Loucy (cell line): ENCODE measurements at regions not wholly inside any gene's neighbourhood (a gene's known extent, or its start where the extent isn't known, plus 50 kb on each side); places are given as distances from the start of the nearest gene placed in this dataset.
A peak's percentile ranks its signal among the peaks of the same experiment; 100 is the strongest.

Source experiments
- H2AFZ ChIP-seq: fragments of 200-600 bp; sonication (generic); 2 replicates; pipeline ENCODE4 v1.6.0; 2016; ENCODE audit warnings: antibody characterized with exemption, mild to moderate bottlenecking, low read length, moderate library complexity
- H3F3A ChIP-seq: fragments of 200-600 bp; 2 replicates; pipeline ENCODE4 v1.6.0; 2016; ENCODE audit warnings: antibody characterized with exemption, low read depth, mild to moderate bottlenecking
- H3K27me3 ChIP-seq: fragments of 200-600 bp; sonication (generic); 2 replicates; pipeline ENCODE4 v1.6.1; 2014; ENCODE audit warnings: low read length, mild to moderate bottlenecking; ENCODE audit not compliant: insufficient read depth, poor library complexity, severe bottlenecking
- H3K36me3 ChIP-seq: fragments of 200-600 bp; sonication (generic); 2 replicates; pipeline ENCODE4 v1.6.1; 2016; ENCODE audit warnings: low read length; ENCODE audit not compliant: insufficient read depth
- H3K4me1 ChIP-seq: fragments of 200-600 bp; sonication (generic); 2 replicates; pipeline ENCODE4 v1.5.1; 2014; ENCODE audit warnings: low read length, mild to moderate bottlenecking; ENCODE audit not compliant: insufficient read depth, poor library complexity, severe bottlenecking
- H3K4me2 ChIP-seq: fragments of 200-600 bp; sonication (generic); 2 replicates; pipeline ENCODE4 v1.6.0; 2014; ENCODE audit warnings: antibody characterized with exemption, low read length, low read depth, mild to moderate bottlenecking; ENCODE audit not compliant: poor library complexity, severe bottlenecking
- H3K4me3 ChIP-seq: fragments of 200-600 bp; sonication (generic); 2 replicates; pipeline ENCODE4 v1.5.1; 2014; ENCODE audit warnings: low read length, mild to moderate bottlenecking, mixed read lengths; ENCODE audit not compliant: poor library complexity, severe bottlenecking
- H3K79me2 ChIP-seq: fragments of 200-600 bp; sonication (generic); 2 replicates; pipeline ENCODE4 v1.6.1; 2014; ENCODE audit warnings: low read length; ENCODE audit not compliant: insufficient read depth
- H3K9ac ChIP-seq: fragments of 200-600 bp; sonication (generic); 2 replicates; pipeline ENCODE4 v1.6.0; 2014; ENCODE audit warnings: mild to moderate bottlenecking, low read depth, low read length, moderate library complexity; ENCODE audit not compliant: poor library complexity, severe bottlenecking
- H3K9me2 ChIP-seq: fragments of 200-600 bp; sonication (generic); replicated peaks from 2 replicates; pipeline ENCODE4 v1.6.1; 2016; ENCODE audit warnings: low read depth, low read length, mixed read lengths
- H3K9me3 ChIP-seq: fragments of 200-600 bp; sonication (generic); 2 replicates; pipeline ENCODE4 v1.6.1; 2014; ENCODE audit warnings: mild to moderate bottlenecking, antibody characterized with exemption, low read length, low read depth; ENCODE audit not compliant: insufficient read depth
- H4K20me1 ChIP-seq: fragments of 200-600 bp; sonication (generic); 2 replicates; pipeline ENCODE4 v1.6.0; 2014; ENCODE audit warnings: antibody characterized with exemption, low read length, mild to moderate bottlenecking; ENCODE audit not compliant: insufficient read depth, poor library complexity, severe bottlenecking
- CTCF ChIP-seq: fragments of 200-600 bp; sonication (generic); conservative IDR thresholded peaks from 2 replicates; pipeline ENCODE4 v1.5.1; 2014; ENCODE audit warnings: mild to moderate bottlenecking, antibody characterized with exemption, low read length
- EZH2phosphoT487 ChIP-seq: fragments of 200-600 bp; IDR thresholded peaks from 2 replicates; pipeline ENCODE4 v1.6.1; 2018; ENCODE audit warnings: antibody characterized with exemption, mild to moderate bottlenecking, moderate library complexity, borderline replicate concordance

- Histone ChIP-seq H3F3A (no peaks in the 10 kb centered on the region), H4K20me1 (no peaks in the 10 kb centered on the region), H3K9me2 (no peaks in the 10 kb centered on the region), H3K79me2 (no peaks in the 10 kb centered on the region), H2AFZ (peak overlapping the region; percentile 58; the same call in 1 of the 2 replicates), H3K36me3 (no peaks in the 10 kb centered on the region), H3K27me3 (no peaks in the 10 kb centered on the region), H3K9me3 (no peaks in the 10 kb centered on the region), H3K4me3 (no peak overlapping the region), H3K4me1 (peaks cover 68% of the 10 kb centered on the region), H3K4me2 (peak overlapping the region; percentile 42), H3K9ac (peak overlapping the region; percentile 50)
- TF ChIP-seq CTCF (no peak), EZH2phosphoT487 (no peak)
Observed at GRCh38 chr5:4114452-4114851, 518.8 kb downstream of the IRX1 start.

- H4K20me1 ChIP-seq: no peaks in the 10 kb centered on the region
- no peak for TF ChIP-seq EZH2phosphoT487
- no peak for TF ChIP-seq CTCF
- no peak overlapping the region for H2AFZ ChIP-seq
- no peaks in the 10 kb centered on the region for H3K9me2 ChIP-seq
- no peaks in the 10 kb centered on the region for H3K36me3 ChIP-seq
- no peak overlapping the region for H3K9ac ChIP-seq
- peaks cover 65% of the 10 kb centered on the region for H3K4me1 ChIP-seq
- no peaks in the 10 kb centered on the region for H3F3A ChIP-seq
- H3K4me2 ChIP-seq: peak overlapping the region; percentile 34
- H3K79me2 ChIP-seq: no peaks in the 10 kb centered on the region
- H3K27me3 ChIP-seq: no peaks in the 10 kb centered on the region
- no peak overlapping the region for H3K4me3 ChIP-seq
- no peaks in the 10 kb centered on the region for H3K9me3 ChIP-seq
Observed at GRCh38 chr5:4116834-4117233, 521.2 kb downstream of the IRX1 start.

- H3K4me2 ChIP-seq: peak overlapping the region; percentile 61
Observed at GRCh38 chr5:4124221-4124970, 528.8 kb downstream of the IRX1 start.

More at GRCh38 chr5:4124221-4124970, 528.8 kb downstream of the IRX1 start:
- H2AFZ ChIP-seq: peak overlapping the region; percentile 1
- H3K79me2 ChIP-seq: no peaks in the 10 kb centered on the region
- H3F3A ChIP-seq: no peaks in the 10 kb centered on the region
- H3K4me3 ChIP-seq: peak overlapping the region; percentile 40
- TF ChIP-seq CTCF (no peak), EZH2phosphoT487 (no peak)
- peak overlapping the region; percentile 36 for H3K9ac ChIP-seq
- H3K9me3 ChIP-seq: no peaks in the 10 kb centered on the region
- no peaks in the 10 kb centered on the region for H4K20me1 ChIP-seq
- H3K9me2 ChIP-seq: no peaks in the 10 kb centered on the region
- no peaks in the 10 kb centered on the region for H3K27me3 ChIP-seq
- H3K4me1 ChIP-seq: peaks cover 19% of the 10 kb centered on the region
- H3K36me3 ChIP-seq: no peaks in the 10 kb centered on the region
